EL (cell line): ENCODE measurements at regions not wholly inside any gene's neighbourhood (a gene's known extent, or its start where the extent isn't known, plus 50 kb on each side); places are given as distances from the start of the nearest gene placed in this dataset.

Source experiments
- DNase-seq: peaks from one replicate; pipeline ENCODE4 v3.0.0-alpha.2; 2016

DNA sequence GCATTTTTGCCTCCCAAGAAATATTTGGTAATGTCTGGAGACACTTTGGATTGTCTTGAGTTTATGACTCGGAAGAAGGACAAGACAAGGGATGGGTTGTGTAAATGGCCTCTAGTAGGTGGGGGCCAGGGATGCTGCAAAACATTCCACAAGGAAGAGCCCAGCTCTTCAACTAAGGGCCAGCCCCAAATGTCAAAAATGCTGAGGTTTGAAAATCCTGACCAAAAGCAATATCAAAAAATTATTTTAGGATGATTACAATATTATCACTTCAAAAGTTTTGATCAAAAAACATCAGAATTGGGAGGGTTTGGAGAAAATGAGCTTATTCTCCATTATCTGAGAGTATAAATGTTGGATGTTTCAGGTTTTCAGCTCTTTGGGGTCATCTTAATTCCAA, 248.9 kb upstream of the SLC24A2 start:
- no peak for DNase-seq

GRCh38 chr9:20033511-20033910, 244.7 kb upstream of the SLC24A2 start:
- DNase-seq, result no peak

DNA sequence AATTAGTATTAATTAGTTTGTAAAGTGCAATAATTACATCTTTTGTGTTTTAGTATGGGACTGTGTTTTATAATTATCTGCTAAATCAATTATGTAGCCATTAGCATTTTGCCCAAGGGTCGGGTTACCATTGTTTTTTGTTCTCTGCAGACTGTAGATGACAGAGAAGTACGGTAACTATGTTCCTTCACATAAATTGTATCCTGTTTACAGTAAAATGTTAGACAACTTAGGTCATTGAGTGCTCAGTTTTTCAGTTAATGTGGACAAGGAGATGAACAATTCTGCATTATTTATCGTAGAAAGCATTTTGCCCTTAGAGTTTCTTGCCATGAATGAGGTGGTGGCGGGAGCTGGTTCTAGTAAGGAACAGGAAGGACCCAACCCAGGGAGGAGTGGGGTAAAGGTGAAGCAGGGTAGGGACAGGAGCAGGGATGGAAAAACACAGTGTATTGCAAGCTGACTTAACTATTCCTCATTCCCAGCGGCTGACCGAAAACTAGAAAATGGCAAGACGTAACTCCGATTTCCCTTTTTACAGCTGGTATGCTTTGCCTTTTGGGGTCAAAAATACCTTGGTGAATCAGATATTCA, 243.7 kb upstream of the SLC24A2 start:
- no peak for DNase-seq

GRCh38 chr9:20031836-20032235, 243.0 kb upstream of the SLC24A2 start:
- DNase-seq, result no peak

- DNase-seq, result no peak
Observed at GRCh38 chr9:20030671-20031070, 241.8 kb upstream of the SLC24A2 start.

DNA sequence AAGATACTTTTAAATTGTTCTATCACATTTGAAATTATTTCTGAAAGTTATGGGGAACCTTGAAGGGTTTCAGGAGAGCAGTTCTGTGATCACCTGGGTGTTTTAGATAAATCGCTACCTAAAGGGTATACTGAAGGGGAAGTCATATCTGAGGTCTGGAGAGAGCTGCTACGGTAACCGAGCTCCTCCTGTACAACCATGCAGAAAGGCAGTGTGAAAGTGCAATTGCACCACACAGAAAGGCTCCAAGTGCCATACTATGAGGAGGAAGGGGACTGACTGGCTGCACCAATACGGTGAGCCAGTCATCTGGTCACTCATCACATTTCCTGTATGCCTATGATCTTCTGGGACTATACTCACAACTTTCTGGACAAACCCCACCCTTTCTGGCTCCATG, 241.4 kb upstream of the SLC24A2 start:
- DNase-seq, result no peak

- DNase-seq, result no peak
Observed at GRCh38 chr9:20028849-20029231, 240.0 kb upstream of the SLC24A2 start.

DNA sequence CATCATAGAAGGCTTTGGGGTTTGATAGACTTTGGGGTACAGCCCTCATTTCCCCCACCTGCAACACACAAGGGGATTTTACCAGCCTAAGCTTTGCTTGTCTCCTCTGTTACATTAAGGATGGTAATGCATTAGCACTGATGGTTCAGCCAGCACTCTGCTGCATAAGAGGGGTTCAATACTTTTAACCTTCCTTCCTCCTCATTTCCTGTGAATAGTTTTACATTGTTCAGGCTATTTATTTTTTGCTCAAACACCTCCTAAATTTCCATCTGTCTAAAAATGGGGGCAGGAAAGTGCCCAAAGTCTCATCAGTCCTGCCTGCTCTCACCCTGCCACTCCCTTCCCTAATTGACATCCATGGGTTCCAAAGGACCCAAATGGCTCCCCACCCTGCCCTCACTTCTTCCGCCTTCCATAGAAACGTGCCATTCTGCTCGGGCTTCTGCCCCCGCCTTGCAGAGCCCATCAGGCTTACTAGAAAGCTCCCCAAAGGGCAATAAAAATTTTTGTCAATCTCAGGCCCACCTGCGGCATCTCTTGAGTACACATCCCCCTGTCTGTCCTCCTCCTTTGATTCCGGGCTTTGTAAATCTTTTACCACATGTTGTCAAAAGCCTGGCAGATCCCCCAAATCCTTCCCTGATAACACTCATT, 239.5 kb upstream of the SLC24A2 start:
- DNase-seq, result no peak

DNA sequence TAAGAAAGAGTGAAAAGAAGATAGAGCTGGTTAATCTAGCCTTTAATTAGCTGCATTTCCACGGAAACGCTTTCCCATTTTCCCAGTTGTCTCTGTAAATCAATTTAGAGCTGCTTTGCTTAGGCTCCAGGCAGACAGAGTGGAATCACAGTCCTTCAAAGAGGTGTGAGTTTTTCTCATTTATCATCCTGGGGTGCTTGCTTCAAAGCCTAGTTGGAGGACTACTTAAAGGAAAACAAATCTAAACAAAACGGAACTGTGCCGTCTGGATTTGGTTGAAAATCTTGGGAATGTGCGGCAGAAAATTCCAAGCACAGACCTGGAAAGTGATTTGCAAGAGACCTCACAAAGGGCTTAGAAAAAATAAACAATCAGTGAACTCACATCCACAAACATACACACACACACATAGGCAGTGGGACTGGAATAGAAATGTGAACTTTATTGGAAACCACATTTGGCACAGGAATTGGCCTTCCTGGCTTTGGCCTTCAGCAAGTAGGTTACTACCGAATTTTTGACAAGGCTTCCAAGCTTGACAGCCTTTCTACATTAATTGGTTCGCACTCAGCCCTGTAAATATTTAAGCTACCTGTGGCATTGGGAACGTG, 235.2 kb upstream of the SLC24A2 start:
- no peak for DNase-seq

GRCh38 chr9:20023210-20023905, 234.5 kb upstream of the SLC24A2 start:
- DNase-seq, result no peak

GRCh38 chr9:20022410-20022809, 233.6 kb upstream of the SLC24A2 start:
- DNase-seq, result peak; percentile 30

DNA sequence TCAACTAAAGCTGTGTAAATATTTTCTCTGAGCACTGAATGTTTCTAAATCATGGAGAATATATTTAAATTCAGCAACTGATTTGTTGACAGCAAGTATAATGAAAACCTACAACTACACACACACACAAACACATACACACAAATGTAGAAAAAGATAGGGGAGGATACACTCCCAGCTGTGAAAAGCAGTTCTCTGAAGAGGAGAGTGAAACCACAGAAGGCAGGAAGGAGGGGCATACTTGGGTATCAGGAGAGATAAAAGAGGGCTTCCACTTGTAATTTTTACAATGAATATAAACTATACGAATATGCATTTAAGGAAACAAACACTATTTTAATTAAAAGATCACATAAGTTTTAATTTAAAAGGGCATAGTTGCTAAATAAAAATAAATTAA, 227.8 kb upstream of the SLC24A2 start:
- no peak for DNase-seq

- no peak for DNase-seq
Observed at GRCh38 chr9:20015427-20015931, 226.6 kb upstream of the SLC24A2 start.

DNA sequence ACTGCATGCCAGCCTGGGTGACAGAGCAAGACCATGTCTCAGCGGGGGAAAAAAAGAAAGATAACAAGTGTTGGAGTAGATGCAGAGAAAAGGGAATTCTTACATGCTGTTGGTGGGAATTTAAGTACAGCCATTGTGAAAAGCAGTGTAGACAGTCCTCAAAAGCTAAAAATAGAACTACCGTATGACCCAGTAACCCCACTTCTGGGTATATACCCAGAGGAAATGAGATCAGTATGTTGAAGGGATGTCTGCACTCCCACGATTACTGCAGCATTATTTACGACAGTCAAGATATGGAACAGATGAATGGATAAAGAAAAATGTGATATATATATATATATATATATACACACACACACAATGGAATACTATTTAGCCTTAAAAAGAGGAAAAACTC, 225.3 kb upstream of the SLC24A2 start:
- DNase-seq, result no peak

GRCh38 chr9:20012232-20012631, 223.4 kb upstream of the SLC24A2 start:
- DNase-seq, result no peak

DNA sequence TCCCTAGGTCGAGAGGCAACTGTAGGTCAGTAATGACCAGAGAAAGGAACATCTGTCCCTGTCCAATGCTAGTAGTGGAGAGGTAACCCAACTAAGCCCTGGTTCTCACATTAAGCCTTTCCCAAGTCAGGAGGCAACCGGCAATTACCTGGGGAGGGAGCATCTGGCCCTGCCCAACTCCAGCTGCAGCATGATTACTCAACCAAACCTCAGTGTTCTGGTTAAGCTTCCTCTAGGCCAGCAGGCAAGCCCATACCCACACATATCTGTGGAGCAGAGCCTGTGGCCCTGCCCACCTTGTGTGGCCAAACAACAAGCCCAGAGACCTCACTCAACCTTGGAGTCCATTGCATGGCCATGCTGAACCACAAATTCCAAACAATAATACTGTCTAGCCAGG, 220.8 kb upstream of the SLC24A2 start:
- no peak for DNase-seq

DNA sequence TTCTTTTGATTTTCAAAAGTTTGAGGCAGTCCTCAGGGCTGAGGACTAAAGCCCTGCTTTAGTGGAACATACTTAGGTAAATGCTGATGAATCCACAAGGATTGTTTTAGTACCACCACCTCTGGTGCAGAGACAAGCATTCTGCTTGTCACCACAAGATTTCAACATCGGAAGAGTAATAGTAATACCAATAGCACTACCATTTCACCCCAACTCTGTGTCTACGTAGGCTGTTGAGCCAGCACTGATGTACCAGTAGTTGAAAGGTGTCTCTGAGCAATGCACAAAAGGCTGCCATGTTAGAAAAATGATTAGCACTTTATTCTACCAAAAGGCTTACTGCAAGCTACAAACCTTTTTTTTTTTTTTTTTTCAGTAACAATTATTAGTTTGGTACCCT, 213.2 kb upstream of the SLC24A2 start:
- DNase-seq, result no peak

DNA sequence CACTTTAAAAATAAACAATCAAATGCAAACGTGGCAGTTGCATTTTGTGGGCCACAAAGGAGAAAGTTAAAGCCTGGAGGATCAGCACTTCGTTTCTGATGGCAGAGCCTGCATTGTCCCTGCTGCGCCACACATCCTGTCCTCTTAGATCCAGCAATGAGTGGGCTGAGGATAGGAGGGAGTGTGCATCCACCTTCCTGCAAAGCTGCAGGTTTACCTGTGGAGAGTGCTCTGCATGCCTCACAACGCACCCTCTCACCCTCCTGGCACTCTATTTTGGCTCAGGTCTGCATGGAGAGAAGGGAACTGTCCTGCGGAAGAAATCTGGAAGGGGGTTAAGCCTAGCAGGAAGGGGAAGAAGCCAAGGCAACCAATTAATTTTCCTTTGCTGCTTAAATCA, 212.2 kb upstream of the SLC24A2 start:
- no peak for DNase-seq

GRCh38 chr9:19999491-20000057, 210.7 kb upstream of the SLC24A2 start:
- peak; percentile 92 for DNase-seq

DNA sequence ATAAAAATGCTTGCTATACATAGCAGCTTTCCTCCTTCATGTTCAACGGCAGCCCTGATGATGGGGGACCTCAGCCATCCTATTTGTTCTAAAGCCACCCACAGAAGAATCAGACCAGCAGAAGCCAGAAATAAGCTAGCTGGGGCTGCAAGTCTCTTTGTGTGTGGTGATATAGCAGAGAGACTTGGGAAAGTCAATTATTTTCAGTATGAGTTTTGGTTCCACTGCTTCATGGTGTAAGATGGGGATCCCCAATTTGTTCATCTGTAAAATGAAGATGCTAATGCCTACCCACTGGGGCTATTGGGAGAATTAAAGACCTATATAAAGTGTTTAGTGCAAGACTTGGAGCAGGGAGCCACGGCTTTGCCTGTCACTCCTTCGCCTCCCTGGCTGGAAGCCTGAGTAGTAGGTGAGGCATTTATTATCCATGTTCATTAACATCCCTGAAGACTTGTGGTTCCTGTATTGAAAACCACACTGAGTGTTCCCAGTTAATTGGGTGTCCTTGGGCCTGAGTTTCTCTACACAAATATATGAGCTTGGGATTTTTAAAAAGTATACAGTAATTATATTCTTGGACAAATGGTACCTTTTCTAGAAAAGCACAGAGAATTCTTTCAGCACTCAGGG, 210.1 kb upstream of the SLC24A2 start:
- peak; percentile 41 for DNase-seq

DNA sequence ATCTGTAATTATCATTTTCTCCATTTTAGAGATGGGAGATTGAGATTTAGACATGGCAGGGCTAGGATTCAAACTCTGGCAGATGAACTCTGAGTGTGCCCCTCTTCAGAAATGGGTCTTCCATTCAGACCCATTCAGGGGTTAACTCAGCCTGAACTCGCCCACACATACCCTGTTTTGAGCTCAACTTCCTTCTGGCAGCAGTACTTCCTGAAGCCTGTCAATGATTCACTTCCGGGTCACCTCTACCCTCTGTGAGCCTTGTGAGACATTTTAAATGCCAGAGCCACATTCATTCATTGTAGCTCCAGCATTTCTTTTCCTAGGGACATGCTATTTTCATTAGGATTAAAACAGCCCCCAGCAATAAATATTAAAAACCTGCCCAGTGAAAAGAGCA, 209.3 kb upstream of the SLC24A2 start:
- DNase-seq, result peak; percentile 45

DNA sequence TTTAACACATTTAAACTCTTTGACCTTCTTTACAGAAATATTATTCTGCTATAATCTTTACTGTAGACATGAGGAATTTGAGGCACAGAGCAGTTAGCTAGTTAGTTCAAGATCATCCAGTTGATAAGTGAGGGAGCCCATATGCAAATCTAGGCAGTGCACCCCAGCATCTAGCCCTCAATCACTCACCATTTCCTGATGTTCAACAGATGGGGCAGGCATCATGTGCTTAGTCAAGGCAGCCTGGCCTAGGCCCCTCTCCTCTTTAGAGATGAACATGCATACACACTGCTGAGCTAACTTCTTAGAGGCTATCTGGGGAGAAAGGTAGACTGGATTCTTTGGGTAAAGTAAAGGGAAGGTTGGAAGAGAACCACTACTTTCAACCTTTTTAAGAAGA, 206.8 kb upstream of the SLC24A2 start:
- DNase-seq, result no peak

GRCh38 chr9:19994296-19994695, 205.5 kb upstream of the SLC24A2 start:
- DNase-seq, result peak; percentile 48
